NCI-H128 (cell line): ENCODE measurements at regions not wholly inside any gene's neighbourhood (a gene's known extent, or its start where the extent isn't known, plus 50 kb on each side); places are given as distances from the start of the nearest gene placed in this dataset.
"Not testable (repeated sequence)": the region's sequence is repeated elsewhere in the genome, so short reads cannot be mapped to it uniquely, and the experiment has no call there.

Source experiments
- DNase-seq: peaks from one replicate; lab custom pipeline; 2025; ENCODE audit not compliant: unreplicated experiment; lab: John Stamatoyannopoulos, UW

DNA sequence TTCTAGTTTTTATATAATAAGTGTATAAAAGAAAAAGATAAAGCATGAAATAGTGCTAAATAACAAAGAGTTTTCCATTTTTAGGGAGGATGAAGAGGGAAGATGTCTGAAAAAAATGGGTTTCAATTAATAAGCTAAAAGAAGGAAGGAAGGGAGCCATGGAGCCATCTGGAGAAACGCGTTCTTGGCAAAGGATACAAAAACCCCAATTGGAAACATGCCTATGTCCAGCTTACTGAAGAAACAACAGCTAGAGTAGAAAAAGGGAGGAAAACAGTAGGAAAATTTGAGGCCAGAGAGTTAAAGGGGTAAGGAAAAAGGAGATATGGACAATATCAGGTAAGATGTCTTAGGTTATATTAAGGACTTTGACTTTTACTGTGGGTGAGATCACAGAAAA lies 416.2 kb upstream of the GHITM start:
- no peak for DNase-seq

DNA sequence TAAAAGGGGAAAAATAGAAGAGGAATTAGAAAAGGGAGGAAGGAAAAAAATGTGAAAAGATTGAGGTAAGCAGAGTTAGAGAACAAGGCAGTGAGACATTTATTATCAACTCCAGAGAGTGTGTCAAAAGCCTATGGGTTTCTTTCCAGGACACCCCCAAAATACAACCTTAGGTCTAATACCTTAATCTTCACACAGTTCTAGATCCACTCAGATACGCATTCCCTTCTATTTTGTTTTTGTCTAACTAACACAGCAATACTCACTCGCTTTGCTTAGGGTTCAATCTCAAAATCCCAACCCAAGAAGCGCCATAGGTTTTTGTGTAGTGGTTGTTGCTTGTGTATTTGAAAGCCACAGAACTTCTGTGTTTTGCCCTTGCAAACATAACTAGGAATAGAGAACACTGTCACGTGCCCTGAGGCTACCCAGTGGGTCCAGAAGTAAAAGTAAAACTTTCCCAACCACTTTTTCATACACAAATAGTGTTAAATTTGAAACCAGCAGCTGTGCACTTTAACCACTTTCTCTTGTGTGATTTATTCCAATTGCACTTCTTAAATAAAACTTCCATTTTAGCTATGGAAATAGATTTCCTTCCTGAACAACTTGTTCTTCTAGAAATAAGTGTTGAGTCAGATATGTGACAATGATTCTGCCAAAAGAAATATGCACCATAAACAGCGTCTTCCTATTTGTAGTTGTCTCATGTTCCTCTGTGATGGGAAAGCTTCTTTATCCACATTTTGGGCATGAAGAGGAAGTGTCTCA lies 414.7 kb upstream of the GHITM start:
- no peak for DNase-seq

DNA sequence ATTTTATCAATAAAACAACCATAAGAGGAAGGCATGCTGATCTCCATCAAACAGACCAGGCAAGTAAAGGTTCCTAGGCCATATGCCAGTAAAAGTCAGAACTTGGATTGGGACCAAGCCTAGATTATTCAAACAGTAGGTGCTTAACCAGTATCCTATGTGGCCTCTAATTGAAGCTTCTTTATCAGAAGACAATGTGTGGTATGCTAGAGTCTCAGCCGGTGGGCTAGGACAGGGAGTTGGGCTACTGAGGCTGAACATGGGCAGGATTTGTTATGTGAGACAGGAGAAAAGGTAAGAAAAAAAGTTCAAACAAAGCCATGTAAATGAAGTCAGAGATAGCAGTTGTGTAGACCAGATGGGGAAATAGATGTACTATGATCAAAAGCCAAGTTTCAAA lies 413.7 kb upstream of the GHITM start:
- no peak for DNase-seq

DNA sequence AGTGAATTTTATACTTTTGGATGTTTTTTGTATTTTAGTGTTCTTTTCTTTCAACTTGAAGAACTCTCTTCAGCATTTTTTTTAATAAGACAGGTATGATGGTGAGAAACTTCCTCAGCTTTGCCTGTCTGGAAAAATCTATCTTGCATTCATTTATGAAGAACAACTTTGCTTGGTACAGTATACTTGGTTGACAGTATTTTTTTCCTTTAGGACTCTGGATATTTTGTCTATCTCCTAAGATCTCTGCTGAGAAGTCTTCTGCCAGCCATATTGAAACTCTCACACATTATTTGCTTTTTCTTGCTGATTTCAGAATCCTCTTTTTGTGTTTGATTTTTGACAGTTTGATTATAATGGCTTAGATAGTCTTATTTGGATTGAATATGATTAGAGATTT lies 405.0 kb upstream of the GHITM start:
- DNase-seq, result no peak

DNA sequence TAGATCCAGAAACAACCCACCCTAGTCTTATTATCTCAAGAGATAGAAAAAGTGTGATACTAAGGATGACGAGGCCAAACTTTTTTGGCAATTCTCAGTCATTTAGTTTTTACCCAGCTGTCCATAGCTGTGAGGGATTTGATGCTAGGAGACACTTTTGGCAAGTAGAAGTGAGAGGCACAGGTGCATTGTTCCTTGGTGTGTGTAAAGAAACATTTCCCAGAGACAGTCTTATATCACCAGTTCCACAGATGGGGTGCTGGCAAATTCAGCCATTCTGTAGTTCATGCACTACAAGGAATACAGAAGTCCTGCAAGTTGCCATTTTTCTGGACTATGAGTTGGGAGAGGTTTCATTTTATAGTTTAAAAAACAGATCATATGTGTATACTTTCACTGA lies 403.3 kb upstream of the GHITM start:
- DNase-seq, result no peak

DNA sequence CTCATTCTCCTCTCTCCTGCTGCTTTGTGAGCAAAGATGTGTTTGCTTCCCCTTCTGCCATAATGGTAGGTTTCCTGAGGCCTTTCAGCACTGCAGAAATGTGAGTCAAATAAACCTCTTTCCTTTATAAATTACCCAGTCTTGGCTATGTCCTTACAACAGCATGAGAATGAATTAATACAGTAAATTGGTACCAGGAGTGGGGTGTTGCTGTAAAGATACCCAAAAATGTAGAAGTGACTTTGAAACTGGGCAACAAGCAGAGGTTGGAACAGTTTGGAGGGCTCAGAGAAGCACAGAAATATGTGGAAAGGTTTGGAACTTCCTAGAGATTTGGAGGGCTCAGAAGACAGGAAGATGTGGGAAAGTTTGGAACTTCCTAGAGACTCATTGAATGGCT lies 388.7 kb upstream of the GHITM start:
- DNase-seq, result no peak

DNA sequence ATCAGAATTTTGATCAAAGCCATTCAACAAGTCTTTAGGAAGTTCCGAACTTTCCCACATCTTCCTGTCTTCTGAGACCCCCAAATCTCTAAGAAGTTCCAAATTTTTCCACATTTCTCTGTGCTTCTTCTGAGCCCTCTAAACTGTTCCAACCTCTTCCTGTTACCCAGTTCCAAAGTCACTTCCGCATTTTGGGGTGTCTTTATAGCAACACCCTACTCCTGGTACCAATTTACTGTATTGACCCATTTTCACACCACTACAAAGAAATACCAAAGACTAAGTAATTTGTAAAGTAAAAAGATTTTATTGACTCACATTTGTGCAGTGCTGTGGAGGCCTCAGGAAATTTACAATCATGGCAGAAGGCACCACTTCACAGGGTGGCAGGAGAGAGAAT lies 385.8 kb upstream of the GHITM start:
- DNase-seq, result no peak

DNA sequence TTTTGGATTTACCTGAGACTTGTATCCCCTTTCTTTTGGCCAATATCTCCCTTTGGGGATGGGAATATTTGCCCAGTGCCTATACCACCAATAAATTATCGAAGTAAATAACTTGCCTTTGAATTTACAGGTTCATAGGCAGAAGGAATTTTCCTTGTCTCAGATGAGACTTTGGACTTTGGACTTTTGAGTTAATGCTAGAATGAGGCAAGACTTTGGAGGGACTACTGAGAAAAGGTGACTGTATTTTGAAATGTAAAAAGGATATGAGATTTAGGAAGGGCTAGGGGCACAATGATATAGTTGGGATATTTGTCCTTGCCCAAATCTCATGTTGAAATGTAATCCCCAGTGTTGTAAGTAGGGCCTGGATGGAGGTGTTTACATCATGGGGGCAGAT lies 384.5 kb upstream of the GHITM start:
- no peak for DNase-seq

DNA sequence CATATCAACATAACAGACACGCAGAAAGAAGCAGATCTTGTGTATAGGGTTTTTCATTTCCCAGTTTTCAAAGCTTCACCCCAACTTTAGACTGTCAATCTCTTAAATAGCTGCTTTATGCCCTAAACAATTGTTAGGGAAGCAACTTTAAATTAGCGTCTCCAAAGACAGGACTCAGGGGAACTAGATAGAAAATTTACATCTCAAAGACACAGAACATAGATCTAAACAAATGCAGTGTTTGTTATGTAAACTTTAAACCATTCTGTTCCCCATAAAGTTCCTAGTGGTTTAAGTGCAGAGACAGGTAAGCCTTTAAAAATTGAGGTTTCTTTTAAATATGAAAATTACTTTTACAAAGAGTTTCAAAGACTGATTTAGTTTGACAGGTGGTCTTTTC lies 379.2 kb upstream of the GHITM start:
- DNase-seq, result no peak

DNA sequence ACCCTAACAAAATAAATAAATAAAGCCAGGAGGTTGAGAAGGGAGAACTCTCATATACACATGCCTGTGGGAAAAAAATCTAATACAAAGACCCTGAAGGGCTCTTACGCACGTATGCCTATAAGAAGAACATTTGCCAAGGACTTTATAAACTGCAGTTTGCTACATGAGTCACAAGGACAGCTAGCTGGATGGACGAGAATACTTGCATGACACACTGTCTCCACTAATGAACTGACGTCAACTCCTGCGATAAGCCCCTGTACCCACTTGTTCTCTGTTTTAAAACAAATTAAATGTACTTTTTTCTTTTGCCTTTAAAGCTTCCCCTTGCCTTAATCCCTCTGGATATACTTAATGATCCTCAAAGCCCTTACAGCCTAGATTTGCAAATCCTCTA lies 374.6 kb upstream of the GHITM start:
- DNase-seq, result no peak

DNA sequence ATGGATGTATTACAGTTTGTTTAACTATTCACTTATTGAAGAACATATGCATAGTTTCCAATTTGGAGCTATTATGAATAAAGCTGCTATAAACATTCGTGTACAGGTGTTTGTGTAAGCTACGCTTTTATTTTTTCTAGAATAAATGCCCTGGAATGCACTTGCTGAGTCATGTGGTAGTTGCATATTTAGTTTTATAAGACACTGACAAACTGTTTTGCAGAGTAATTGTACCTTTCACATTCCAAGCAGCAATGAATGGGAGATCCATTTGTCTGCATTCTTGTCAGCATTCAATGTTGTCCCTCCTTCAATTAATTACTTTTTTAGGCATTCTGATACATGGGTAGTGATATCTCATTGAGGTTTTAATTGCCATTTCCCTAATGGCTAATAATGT lies 373.6 kb upstream of the GHITM start:
- no peak for DNase-seq

DNA sequence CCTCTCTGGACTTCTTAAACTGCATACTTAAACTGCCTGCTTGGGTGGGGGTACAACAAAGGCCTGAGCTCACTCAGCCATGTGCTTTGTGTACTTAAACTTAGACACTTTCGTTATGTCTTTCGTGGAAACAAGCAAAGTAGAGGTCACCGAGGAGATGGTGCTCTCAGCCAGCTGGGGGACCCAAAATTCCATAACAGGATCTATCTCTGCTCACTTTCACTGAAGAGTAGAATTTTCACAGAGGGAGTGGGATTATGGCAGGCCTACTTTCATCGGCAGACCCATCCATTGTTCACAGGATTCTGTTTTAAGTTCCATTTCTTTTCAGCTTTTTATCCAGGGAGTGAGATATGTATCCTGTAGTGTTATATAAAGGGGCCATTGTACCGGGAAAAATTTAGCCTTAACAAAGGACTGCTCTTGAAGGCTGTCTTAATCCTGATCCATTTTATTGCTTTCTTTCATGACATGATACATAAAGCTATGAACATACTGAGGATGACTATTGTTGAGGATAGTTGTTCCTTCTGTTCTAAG lies 370.0 kb upstream of the GHITM start:
- no peak for DNase-seq

DNA sequence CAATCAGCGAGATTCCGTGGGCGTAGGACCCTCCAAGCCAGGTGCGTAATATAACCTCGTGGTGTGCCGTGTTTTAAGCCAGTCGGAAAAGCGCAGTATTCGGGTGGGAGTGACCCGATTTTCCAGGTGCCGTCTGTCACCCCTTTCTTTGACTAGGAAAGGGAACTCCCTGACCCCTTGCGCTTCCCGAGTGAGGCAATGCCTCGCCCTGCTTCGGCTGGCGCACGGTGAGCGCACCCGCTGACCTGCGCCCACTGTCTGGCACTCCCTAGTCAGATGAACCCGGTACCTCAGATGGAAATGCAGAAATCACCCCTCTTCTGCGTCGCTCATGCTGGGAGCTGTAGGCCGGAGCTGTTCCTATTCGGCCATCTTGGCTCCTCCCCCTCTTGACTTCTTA lies 352.6 kb upstream of the GHITM start:
- not testable (repeated sequence) for DNase-seq

DNA sequence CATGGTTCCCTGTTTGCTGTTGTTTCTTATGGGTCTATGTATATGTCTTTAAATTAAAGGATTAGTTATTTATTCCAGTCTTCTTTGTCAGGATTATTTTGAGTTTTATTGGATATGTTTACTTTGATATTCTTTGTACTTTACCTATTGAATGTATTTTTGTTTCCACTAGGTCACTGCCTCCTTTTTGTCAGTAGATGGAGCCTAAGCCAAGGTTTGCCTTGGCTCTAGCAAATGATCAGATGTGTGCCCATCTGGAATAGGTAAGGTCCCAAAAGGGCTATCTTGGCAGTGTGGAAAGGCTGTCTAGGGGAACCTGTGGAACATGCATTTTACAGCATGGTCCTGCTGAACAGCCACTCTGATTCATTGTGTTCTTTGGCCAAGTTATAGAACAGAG lies 337.3 kb upstream of the GHITM start:
- DNase-seq, result no peak

DNA sequence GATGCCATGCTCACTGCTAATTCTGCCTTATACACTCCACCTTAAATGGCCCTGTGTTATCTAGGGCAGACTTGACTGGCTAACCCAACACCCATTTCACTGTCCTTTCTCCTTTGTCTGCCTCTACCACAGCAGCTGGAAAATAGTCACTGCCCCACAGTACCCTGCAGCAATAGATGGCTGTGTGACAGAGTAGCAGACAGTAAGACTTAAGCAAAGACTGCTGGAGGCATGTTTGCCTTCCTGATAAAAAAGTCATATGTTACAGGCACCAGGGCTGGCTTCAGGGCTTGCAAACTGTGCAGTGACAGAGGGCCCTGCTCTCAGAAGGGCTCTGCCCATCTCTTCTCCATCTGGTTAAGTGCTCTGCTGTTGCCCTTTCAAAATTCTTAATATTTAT lies 332.6 kb upstream of the GHITM start:
- DNase-seq, result no peak

DNA sequence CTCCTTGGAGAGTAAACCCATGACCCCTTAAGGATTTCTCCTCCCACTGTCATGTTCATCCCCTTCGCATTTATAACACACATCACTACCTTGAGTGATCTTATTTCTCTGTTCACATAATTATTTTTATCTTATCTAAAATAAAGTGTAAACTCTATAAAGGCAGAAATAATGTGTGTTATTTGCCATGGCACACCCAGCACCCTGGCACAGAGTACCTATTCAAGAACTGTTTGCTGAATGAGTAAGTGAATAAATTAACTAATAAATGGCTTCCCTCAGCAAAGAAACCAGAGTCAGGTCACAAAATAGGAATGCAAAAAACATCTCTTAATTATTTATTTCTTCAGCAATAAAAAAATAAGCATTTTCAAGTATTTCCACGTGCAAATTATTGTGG lies 330.3 kb upstream of the GHITM start:
- DNase-seq, result no peak

DNA sequence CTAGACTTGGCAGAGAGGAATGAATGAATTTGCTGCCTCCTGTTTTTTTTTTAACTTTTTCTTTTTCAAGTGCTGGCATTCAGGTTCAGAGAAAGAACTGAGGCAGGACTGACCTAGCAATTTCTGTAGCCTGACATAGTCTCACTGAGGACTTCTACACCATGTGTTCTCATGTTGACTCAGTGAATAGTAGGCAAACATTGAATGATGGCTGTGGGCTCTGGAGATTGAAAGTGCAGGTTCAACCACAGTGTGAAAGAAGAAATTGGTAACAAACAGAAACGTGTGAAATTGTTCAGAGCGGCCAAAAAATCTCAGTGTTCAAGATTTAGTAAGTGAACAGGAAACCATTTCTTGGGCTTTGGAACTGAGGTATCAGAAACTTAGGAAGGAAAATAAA lies 322.4 kb upstream of the GHITM start:
- no peak for DNase-seq

DNA sequence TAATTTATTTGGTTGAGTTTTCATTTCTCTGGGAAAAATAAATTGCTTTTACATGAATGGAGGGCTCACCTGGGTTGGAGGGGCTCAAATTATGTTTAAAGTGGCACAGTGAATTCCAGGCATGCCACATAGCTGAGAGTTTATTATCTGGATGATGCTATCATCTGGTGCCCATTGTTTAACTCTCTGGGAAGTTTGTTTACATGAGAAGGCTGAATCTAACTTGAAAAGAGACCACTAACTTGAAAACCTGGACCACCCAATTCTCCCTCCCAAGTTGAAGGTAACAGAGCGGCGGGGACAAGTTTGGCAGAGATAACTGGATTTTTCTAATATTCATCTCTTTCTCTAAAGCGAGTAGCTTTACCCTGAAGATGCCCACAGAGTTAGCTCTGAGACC lies 321.5 kb upstream of the GHITM start:
- DNase-seq, result no peak

DNA sequence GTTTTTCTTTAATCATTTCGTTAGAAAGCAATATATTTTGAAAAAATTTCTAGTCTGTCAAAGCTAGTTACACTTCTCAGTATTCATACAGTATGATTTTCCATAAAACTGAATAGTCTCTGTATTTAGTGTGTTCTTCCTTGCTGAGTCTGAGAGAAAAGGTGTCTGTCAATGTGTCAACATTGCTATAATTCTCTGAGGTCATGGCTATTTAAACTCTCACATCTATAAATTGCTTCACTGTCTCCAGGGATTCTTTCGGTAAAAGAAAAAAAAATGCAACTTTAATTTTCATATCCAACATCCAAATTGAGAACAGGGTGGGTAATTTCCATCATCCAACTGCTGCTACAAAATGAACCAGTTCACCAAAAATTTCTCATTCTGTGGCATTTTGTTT lies 319.7 kb upstream of the GHITM start:
- no peak for DNase-seq

DNA sequence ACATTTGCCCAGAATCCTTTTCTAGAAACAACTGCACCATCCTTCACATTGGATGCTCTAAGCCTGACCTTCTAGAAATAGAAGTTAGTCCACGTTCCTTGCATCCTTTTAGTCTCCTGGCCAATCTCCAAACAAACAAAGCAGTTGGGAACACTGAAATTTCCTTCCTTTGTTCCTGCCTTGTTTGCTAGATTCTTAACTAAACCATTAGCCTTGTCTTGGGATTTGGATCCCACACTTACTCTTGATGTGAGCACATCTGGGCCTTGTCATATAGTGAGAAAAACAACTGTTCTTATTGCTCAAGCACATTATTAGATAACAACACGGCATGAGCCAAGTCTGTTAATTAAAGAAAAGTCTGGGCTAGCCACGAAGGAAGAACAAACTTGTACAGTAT lies 319.3 kb upstream of the GHITM start:
- no peak for DNase-seq

DNA sequence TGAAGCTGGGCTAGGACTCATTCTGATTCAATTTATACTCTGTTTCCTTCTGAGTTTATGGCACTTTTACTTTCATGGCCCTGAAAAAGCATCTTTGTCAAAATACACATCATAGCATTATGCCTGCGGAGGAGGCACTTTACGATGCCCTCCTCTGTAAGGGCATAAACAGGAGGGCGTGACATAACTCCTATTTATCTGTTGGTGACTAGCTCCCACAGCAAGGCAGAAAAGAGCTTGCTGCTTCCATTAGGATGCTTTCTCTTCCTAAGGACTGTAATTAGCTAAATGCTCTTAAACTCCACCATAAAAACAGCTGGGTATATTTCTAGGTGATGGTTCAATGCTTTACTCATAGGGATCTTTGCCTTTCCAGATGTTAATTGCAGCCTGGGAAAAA lies 315.2 kb upstream of the GHITM start:
- no peak for DNase-seq

DNA sequence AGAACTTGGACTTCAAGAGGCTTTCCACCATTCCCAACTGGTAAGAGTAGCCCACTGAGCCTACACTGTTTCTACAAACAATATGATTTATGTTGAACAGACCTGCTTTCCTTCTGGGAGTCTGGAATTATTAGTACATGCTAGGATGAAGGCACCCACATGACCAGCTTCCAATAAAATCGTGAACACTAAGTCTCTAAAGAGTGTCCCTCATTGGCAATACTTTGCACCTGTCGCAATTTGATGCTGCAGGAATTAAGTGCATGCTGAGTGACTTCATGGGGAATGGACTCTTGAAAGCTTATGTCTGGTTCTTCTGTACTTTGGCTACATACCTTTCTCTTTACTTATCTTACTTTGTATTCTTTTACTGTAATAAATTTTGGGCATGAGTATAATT lies 305.2 kb upstream of the GHITM start:
- no peak for DNase-seq
